Loucy (cell line): ENCODE measurements at regions not wholly inside any gene's neighbourhood (a gene's known extent, or its start where the extent isn't known, plus 50 kb on each side); places are given as distances from the start of the nearest gene placed in this dataset.

Source experiments
- EZH2phosphoT487 ChIP-seq: fragments of 200-600 bp; IDR thresholded peaks from 2 replicates; pipeline ENCODE4 v1.6.1; 2018; ENCODE audit warnings: antibody characterized with exemption, mild to moderate bottlenecking, moderate library complexity, borderline replicate concordance
- TF ChIP-seq, protein P1 (sequence below): fragments of 200-600 bp; sonication (generic); conservative IDR thresholded peaks from 2 replicates; pipeline ENCODE4 v1.5.1; 2014; ENCODE audit warnings: mild to moderate bottlenecking, antibody characterized with exemption, low read length

DNA sequence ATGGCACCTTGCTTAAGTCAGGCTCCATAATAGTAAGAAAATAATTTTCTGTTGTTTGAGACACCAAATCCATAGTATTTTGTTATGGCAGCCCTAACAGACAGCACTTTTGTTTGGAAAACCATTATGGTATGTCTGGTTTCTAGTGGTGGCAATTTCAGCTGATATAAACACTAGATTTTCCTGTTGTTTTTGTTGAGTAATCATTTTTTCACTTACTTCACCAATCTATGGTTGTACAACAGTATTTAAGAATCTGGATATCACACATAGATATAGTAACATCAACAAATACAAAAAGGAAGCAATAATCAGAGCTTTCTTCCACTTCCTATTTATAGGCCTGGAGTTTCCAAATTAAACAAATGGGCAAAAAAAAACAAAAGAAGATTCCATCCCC lies 725.8 kb upstream of the POM121L12 start:
- TF ChIP-seq, protein P1, sequence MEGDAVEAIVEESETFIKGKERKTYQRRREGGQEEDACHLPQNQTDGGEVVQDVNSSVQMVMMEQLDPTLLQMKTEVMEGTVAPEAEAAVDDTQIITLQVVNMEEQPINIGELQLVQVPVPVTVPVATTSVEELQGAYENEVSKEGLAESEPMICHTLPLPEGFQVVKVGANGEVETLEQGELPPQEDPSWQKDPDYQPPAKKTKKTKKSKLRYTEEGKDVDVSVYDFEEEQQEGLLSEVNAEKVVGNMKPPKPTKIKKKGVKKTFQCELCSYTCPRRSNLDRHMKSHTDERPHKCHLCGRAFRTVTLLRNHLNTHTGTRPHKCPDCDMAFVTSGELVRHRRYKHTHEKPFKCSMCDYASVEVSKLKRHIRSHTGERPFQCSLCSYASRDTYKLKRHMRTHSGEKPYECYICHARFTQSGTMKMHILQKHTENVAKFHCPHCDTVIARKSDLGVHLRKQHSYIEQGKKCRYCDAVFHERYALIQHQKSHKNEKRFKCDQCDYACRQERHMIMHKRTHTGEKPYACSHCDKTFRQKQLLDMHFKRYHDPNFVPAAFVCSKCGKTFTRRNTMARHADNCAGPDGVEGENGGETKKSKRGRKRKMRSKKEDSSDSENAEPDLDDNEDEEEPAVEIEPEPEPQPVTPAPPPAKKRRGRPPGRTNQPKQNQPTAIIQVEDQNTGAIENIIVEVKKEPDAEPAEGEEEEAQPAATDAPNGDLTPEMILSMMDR = no peak
- no peak for TF ChIP-seq EZH2phosphoT487
